ENCODE measurements at regions not wholly inside any gene's neighbourhood (a gene's known extent, or its start where the extent isn't known, plus 50 kb on each side); places are given as distances from the start of the nearest gene placed in this dataset.

DNA sequence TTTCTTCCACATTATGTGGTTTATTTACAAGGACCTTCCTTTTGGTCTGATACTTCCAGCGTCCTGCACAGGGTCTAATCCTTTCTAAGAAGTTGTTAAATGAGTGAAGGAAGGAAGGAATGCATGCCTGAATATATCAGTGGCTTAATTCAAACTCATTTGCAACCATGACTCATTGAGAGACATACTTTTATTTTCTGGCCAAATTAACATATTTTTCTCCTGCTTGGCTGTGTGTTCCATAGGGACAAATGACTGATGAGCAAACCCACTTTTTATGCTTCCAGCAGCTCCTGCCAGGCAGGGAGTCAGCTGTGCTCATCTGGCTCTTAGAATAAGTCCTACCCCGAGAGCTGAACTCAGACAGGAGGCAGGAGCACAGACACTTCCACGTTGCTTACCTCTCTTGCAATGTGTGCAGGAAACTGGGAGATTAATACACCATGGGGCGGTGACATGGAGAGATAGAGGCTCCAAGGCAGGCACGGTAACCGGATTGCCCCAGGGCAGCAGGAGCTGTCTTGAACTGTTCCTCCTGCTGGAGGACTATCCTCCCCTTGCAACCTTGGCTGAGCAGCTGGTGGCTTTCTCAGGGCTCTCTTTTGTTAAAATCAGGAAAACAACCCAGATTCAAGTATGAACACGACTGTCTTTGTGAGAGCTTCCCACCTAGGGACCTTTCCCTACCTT, 667.5 kb upstream of the HS6ST1 start:
- TF ChIP-seq EZH2 (optimal IDR thresholded peaks at IDR 0.05; ENCODE audit: low read depth, low read length) = no peak
- TF ChIP-seq, protein P1, sequence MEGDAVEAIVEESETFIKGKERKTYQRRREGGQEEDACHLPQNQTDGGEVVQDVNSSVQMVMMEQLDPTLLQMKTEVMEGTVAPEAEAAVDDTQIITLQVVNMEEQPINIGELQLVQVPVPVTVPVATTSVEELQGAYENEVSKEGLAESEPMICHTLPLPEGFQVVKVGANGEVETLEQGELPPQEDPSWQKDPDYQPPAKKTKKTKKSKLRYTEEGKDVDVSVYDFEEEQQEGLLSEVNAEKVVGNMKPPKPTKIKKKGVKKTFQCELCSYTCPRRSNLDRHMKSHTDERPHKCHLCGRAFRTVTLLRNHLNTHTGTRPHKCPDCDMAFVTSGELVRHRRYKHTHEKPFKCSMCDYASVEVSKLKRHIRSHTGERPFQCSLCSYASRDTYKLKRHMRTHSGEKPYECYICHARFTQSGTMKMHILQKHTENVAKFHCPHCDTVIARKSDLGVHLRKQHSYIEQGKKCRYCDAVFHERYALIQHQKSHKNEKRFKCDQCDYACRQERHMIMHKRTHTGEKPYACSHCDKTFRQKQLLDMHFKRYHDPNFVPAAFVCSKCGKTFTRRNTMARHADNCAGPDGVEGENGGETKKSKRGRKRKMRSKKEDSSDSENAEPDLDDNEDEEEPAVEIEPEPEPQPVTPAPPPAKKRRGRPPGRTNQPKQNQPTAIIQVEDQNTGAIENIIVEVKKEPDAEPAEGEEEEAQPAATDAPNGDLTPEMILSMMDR (IDR thresholded peaks at IDR 0.05; ENCODE audit: low read length) = no peak
